H9 (cell line): ENCODE measurements at regions not wholly inside any gene's neighbourhood (a gene's known extent, or its start where the extent isn't known, plus 50 kb on each side); places are given as distances from the start of the nearest gene placed in this dataset.

Source experiments
- DNase-seq: peaks from one replicate; pipeline ENCODE4 v3.0.0-alpha.2; 2017
- H2AFZ ChIP-seq: one replicate; pipeline ENCODE4 v1.6.1; 2013; ENCODE audit warnings: mild to moderate bottlenecking, low read length, control low read depth, moderate library complexity
- H2AK5ac ChIP-seq: 2 replicates; pipeline ENCODE4 v1.6.1; 2013; ENCODE audit warnings: low read length, control low read depth, mixed read lengths; ENCODE audit not compliant: insufficient read length
- H2BK120ac ChIP-seq: one replicate; pipeline ENCODE4 v1.6.1; 2013; ENCODE audit warnings: low read depth, mild to moderate bottlenecking, low read length, control low read depth, inconsistent platforms; ENCODE audit not compliant: poor library complexity, severe bottlenecking
- H2BK12ac ChIP-seq: 2 replicates; pipeline ENCODE4 v1.6.1; 2013; ENCODE audit warnings: low read length, control low read depth, mixed read lengths, low read depth; ENCODE audit not compliant: insufficient read length
- H2BK15ac ChIP-seq: 2 replicates; pipeline ENCODE4 v1.6.1; 2013; ENCODE audit warnings: low read depth, low read length, control low read depth
- H2BK20ac ChIP-seq: one replicate; pipeline ENCODE4 v1.6.1; 2013; ENCODE audit warnings: low read depth, mild to moderate bottlenecking, low read length, control low read depth, inconsistent platforms; ENCODE audit not compliant: poor library complexity, severe bottlenecking
- H2BK5ac ChIP-seq: 2 replicates; pipeline ENCODE4 v1.6.1; 2013; ENCODE audit warnings: low read length, control low read depth, mixed read lengths; ENCODE audit not compliant: insufficient read length
- H3K14ac ChIP-seq: 2 replicates; pipeline ENCODE4 v1.6.1; 2013; ENCODE audit warnings: low read length, control low read depth; ENCODE audit not compliant: insufficient read depth
- H3K18ac ChIP-seq: 2 replicates; pipeline ENCODE4 v1.6.1; 2013; ENCODE audit warnings: low read depth, mild to moderate bottlenecking, mixed read lengths, low read length, control low read depth; ENCODE audit not compliant: insufficient read length
- H3K23ac ChIP-seq: 2 replicates; pipeline ENCODE4 v1.6.1; 2013; ENCODE audit warnings: low read length, control low read depth, mixed read lengths, low read depth; ENCODE audit not compliant: insufficient read length
- H3K23me2 ChIP-seq: 2 replicates; pipeline ENCODE4 v1.6.1; 2013; ENCODE audit warnings: low read depth, mild to moderate bottlenecking, mixed read lengths, low read length, control low read depth; ENCODE audit not compliant: insufficient read length, poor library complexity, severe bottlenecking
- H3K27ac ChIP-seq: 2 replicates; pipeline ENCODE4 v1.5.1; 2013; ENCODE audit warnings: low read length, control low read depth, mixed read lengths, low read depth; ENCODE audit not compliant: insufficient read length
- H3K27me3 ChIP-seq: 2 replicates; pipeline ENCODE4 v1.6.1; 2013; ENCODE audit warnings: low read length, control low read depth, inconsistent platforms; ENCODE audit not compliant: insufficient read depth
- H3K4ac ChIP-seq: 2 replicates; pipeline ENCODE4 v1.6.1; 2013; ENCODE audit warnings: low read depth, mild to moderate bottlenecking, control low read depth, inconsistent platforms, low read length, moderate library complexity
- H3K4me1 ChIP-seq: 2 replicates; pipeline ENCODE4 v1.6.1; 2013; ENCODE audit warnings: low read length, control low read depth, inconsistent platforms; ENCODE audit not compliant: insufficient read depth
- H3K4me2 ChIP-seq: 2 replicates; pipeline ENCODE4 v1.6.1; 2013; ENCODE audit warnings: low read length, control low read depth, mixed read lengths; ENCODE audit not compliant: insufficient read length, insufficient read depth
- H3K56ac ChIP-seq: 2 replicates; pipeline ENCODE4 v1.6.1; 2013; ENCODE audit warnings: low read depth, mild to moderate bottlenecking, mixed read lengths, low read length, control low read depth; ENCODE audit not compliant: insufficient read length
- H3K79me1 ChIP-seq: 2 replicates; pipeline ENCODE4 v1.6.1; 2013; ENCODE audit warnings: low read depth, mild to moderate bottlenecking, moderate library complexity, low read length, control low read depth, inconsistent platforms; ENCODE audit not compliant: insufficient read depth, poor library complexity, severe bottlenecking
- H3K79me2 ChIP-seq: 2 replicates; pipeline ENCODE4 v1.6.1; 2013; ENCODE audit warnings: low read length, control low read depth, inconsistent platforms; ENCODE audit not compliant: insufficient read depth
- H3K9ac ChIP-seq: 2 replicates; pipeline ENCODE4 v1.6.1; 2013; ENCODE audit warnings: low read length, control low read depth, mixed read lengths; ENCODE audit not compliant: insufficient read length; ENCODE audit errors: extremely low read depth
- H3K9me3 ChIP-seq: one replicate; pipeline ENCODE4 v1.6.1; 2013; ENCODE audit warnings: low read depth, low read length, inconsistent platforms; ENCODE audit not compliant: control insufficient read depth
- H3T11ph ChIP-seq: one replicate; pipeline ENCODE4 v1.6.1; 2013; ENCODE audit warnings: mild to moderate bottlenecking, low read length, control low read depth, inconsistent platforms
- H4K20me1 ChIP-seq: one replicate; pipeline ENCODE4 v1.6.1; 2013; ENCODE audit not compliant: control insufficient read depth, insufficient read length, insufficient read depth
- H4K5ac ChIP-seq: 2 replicates; pipeline ENCODE4 v1.6.1; 2013; ENCODE audit warnings: low read depth, mild to moderate bottlenecking, mixed read lengths, low read length, control low read depth; ENCODE audit not compliant: insufficient read length
- H4K8ac ChIP-seq: replicated peaks from 2 replicates; pipeline ENCODE4 v1.6.1; 2013; ENCODE audit warnings: low read length, control low read depth, mixed read lengths, low read depth; ENCODE audit not compliant: insufficient read length
- H4K91ac ChIP-seq: 2 replicates; pipeline ENCODE4 v1.6.1; 2013; ENCODE audit warnings: low read depth, mild to moderate bottlenecking, moderate library complexity, mixed read lengths, low read length, control low read depth; ENCODE audit not compliant: insufficient read length
- H3K27ac Mint-ChIP-seq, 3 experiments: 2 replicates in 2 of 3; 3 replicates in 1 of 3; pipeline ENCODE4 v1.8.0; 2020 to 2021; ENCODE audit warnings: mixed read lengths in 3 of 3, mild to moderate bottlenecking in 1 of 3, moderate library complexity in 1 of 3
- H3K27me3 Mint-ChIP-seq: 2 replicates; pipeline ENCODE4 v1.8.0; 2021; ENCODE audit warnings: low read depth, mild to moderate bottlenecking, moderate library complexity, mixed read lengths
- H3K36me3 Mint-ChIP-seq, 3 experiments: 2 replicates in 2 of 3; 3 replicates in 1 of 3; pipeline ENCODE4 v1.8.0; 2020 to 2021; ENCODE audit warnings: low read depth in 3 of 3, mixed read lengths in 3 of 3; ENCODE audit not compliant: insufficient read depth in 1 of 3
- H3K4me1 Mint-ChIP-seq, 2 experiments: 2 replicates each; pipeline ENCODE4 v1.8.0; 2020; ENCODE audit warnings: mixed read lengths in 2 of 2
- H3K4me3 Mint-ChIP-seq, 2 experiments: 2 replicates in 1 of 2; 3 replicates in 1 of 2; pipeline ENCODE4 v1.8.0; 2020 to 2021; ENCODE audit warnings: mild to moderate bottlenecking in 2 of 2, mixed read lengths in 2 of 2, moderate library complexity in 1 of 2
- H3K9me3 Mint-ChIP-seq, 2 experiments: 2 replicates in 1 of 2; 3 replicates in 1 of 2; pipeline ENCODE4 v1.8.0; 2020; ENCODE audit warnings: mild to moderate bottlenecking in 2 of 2, mixed read lengths in 2 of 2, moderate library complexity in 1 of 2
- CTCF ChIP-seq: fragments of 200-600 bp; sonication (generic); conservative IDR thresholded peaks from 3 replicates; pipeline ENCODE4 v1.8.0; 2021; ENCODE audit warnings: antibody characterized with exemption, mild to moderate bottlenecking
- WGBS: extraction: QIAGEN DNeasy Blood & Tissue Kit; methylation state at CpG from one replicate; pipeline ENCODE4 v1.1.7; 2013; ENCODE audit warnings: missing lambda C conversion rate, low lambda C conversion rate, mixed read lengths; ENCODE audit not compliant: insufficient read length; ENCODE audit errors: extremely low coverage; 5-methylcytosine and 5-hydroxymethylcytosine counted together

GRCh38 chr16:9031107-9031506 is 60.3 kb upstream of the HAPSTR1 start:
- no peaks in the 10 kb centered on the region for H3K27me3 Mint-ChIP-seq
- Histone ChIP-seq H3K23me2 (no peaks in the 10 kb centered on the region), H3K18ac (no peak overlapping the region), H3K4ac (no peak overlapping the region), H3K23ac (no peak overlapping the region), H3K9me3 (no peaks in the 10 kb centered on the region), H2BK12ac (no peak overlapping the region), H3K79me1 (no peaks in the 10 kb centered on the region), H4K91ac (no peak overlapping the region), H3K79me2 (no peaks in the 10 kb centered on the region), H2BK5ac (no peak overlapping the region), H3K14ac (no peak overlapping the region), H4K8ac (no peak overlapping the region), H2AK5ac (no peak overlapping the region), H4K5ac (no peak overlapping the region), H3K4me1 (no peaks in the 10 kb centered on the region), H3K27me3 (no peaks in the 10 kb centered on the region), H2BK15ac (no peak overlapping the region), H2BK20ac (no peak overlapping the region), H2AFZ (no peak overlapping the region), H2BK120ac (no peak overlapping the region), H3T11ph (no peak overlapping the region), H3K9ac (no peak overlapping the region), H3K56ac (no peak overlapping the region), H4K20me1 (no peaks in the 10 kb centered on the region), H3K27ac (no peak overlapping the region), H3K4me2 (no peak overlapping the region)
- no peak for DNase-seq
- no CpG with 5 or more reads among the region's 3 CpGs for WGBS
- H3K4me3 Mint-ChIP-seq, result no peak overlapping the region
- H3K36me3 Mint-ChIP-seq, result no peaks in the 10 kb centered on the region
- no peak overlapping the region for H3K27ac Mint-ChIP-seq
- H3K4me1 Mint-ChIP-seq, result peaks cover 7 to 8% of the 10 kb centered on the region in 2 experiments; a peak in 3 of 4 replicates
- no peaks in the 10 kb centered on the region for H3K9me3 Mint-ChIP-seq
- TF ChIP-seq CTCF, result no peak
